Sigmoid colon (tissue), 4 donors: ENCODE measurements at regions not wholly inside any gene's neighbourhood (a gene's known extent, or its start where the extent isn't known, plus 50 kb on each side); places are given as distances from the start of the nearest gene placed in this dataset.
"Not testable (repeated sequence)": the region's sequence is repeated elsewhere in the genome, so short reads cannot be mapped to it uniquely, and the experiment has no call there.

ENCODE experiments used
- CTCF ChIP-seq, 4 experiments: fragments of 450-650 bp in 3 of 4; fragments of 200-600 bp in 1 of 4; IDR thresholded peaks; one replicate each; pipeline ENCODE4 v1.5.1; 2016 to 2019; ENCODE audit warnings: antibody characterized with exemption in 4 of 4, mild to moderate bottlenecking in 3 of 4, moderate library complexity in 2 of 4
- POLR2A ChIP-seq, 2 donors: fragments of 450-650 bp; IDR thresholded peaks; one replicate each; pipeline ENCODE4 v1.6.1; 2016; ENCODE audit warnings: antibody characterized with exemption in 2 of 2, mild to moderate bottlenecking in 2 of 2, moderate library complexity in 2 of 2
- POLR2AphosphoS5 ChIP-seq, 4 donors: sonication (generic); formaldehyde crosslinking; IDR thresholded peaks; one replicate each; pipeline ENCODE4 v1.6.1; 2017; ENCODE audit warnings: antibody characterized with exemption in 4 of 4

GRCh38 chr16:6736302-6736701, 596.3 kb upstream of the RBFOX1 start:
- not testable (repeated sequence) for TF ChIP-seq CTCF, POLR2AphosphoS5, POLR2A (IDR thresholded peaks at IDR 0.05)
